ENCODE measurements at regions not wholly inside any gene's neighbourhood (a gene's known extent, or its start where the extent isn't known, plus 50 kb on each side); places are given as distances from the start of the nearest gene placed in this dataset.

GRCh38 chr2:150705357-150705756, 217.9 kb upstream of the RND3 start:
- no peak for DNase-seq (ENCODE audit: low spot score)
- Histone ChIP-seq H3K36me3 (ENCODE audit: control insufficient read depth in 4 of 4, insufficient read depth in 3 of 4, low read depth in 1 of 4, low read length in 3 of 4) (no peaks in the 10 kb centered on the region), H3K9ac (ENCODE audit: low read depth in 1 of 2, low read length in 2 of 2) (no peak overlapping the region), H3K4me1 (ENCODE audit: control insufficient read depth in 4 of 4, insufficient read depth in 4 of 4, low read length in 3 of 4) (peaks cover 0 to 2% (median 0%) of the 10 kb centered on the region in 4 donors), H3K27ac (ENCODE audit: low read depth in 1 of 2, low read length in 2 of 2) (no peak overlapping the region), H3K9me3 (ENCODE audit: control insufficient read depth in 4 of 4, low read length in 3 of 4) (no peaks in the 10 kb centered on the region), H3K27me3 (ENCODE audit: control insufficient read depth in 4 of 4, insufficient read depth in 4 of 4, low read length in 3 of 4) (no peaks in the 10 kb centered on the region), H3K4me3 (ENCODE audit: low read depth in 1 of 3, low read length in 3 of 3) (no peak overlapping the region)
- TF ChIP-seq GABPA (IDR thresholded peaks at IDR 0.05 in 1 of 2, conservative IDR thresholded peaks at IDR 0.05 in 1 of 2) = no peak
- no peak for TF ChIP-seq ZBTB33 (IDR thresholded peaks at IDR 0.05)
- no peak for TF ChIP-seq HNF4A (conservative IDR thresholded peaks at IDR 0.05)
- TF ChIP-seq RXRA (IDR thresholded peaks at IDR 0.05) = no peak
- TF ChIP-seq EGR1 (IDR thresholded peaks at IDR 0.05; ENCODE audit: low read depth in 2 of 2) = no peak
- no peak for TF ChIP-seq YY1 (IDR thresholded peaks at IDR 0.05)
- TF ChIP-seq REST (IDR thresholded peaks at IDR 0.05) = no peak
- TF ChIP-seq TAF1 (conservative IDR thresholded peaks at IDR 0.05) = no peak
- no peak for TF ChIP-seq RAD21 (IDR thresholded peaks at IDR 0.05)
- no peak for TF ChIP-seq CTCF (IDR thresholded peaks at IDR 0.05; ENCODE audit: low read depth, low read length, missing input control)
- no peak for TF ChIP-seq NR2F2 (IDR thresholded peaks at IDR 0.05)
- 90% methylated on average over 2 of the region's 2 CpGs for WGBS

GRCh38 chr2:150702791-150703190, 215.3 kb upstream of the RND3 start:
- no peaks in the 10 kb centered on the region for H3K9me3 ChIP-seq (ENCODE audit: control insufficient read depth in 4 of 4, low read length in 3 of 4)
- no peak overlapping the region for H3K27ac ChIP-seq (ENCODE audit: low read depth in 1 of 2, low read length in 2 of 2)
- TF ChIP-seq FOXA2 (IDR thresholded peaks at IDR 0.05) (no peak), EGR1 (IDR thresholded peaks at IDR 0.05; ENCODE audit: low read depth in 2 of 2) (no peak), ATF3 (IDR thresholded peaks at IDR 0.05) (no peak), CTCF (IDR thresholded peaks at IDR 0.05; ENCODE audit: low read depth, low read length, missing input control) (no peak), FOXA1 (IDR thresholded peaks at IDR 0.05) (no peak), REST (IDR thresholded peaks at IDR 0.05) (no peak), HNF4G (IDR thresholded peaks at IDR 0.05) (no peak), SP1 (IDR thresholded peaks at IDR 0.05) (no peak), ZBTB33 (IDR thresholded peaks at IDR 0.05) (no peak), NR2F2 (IDR thresholded peaks at IDR 0.05) (no peak), RXRA (IDR thresholded peaks at IDR 0.05) (no peak)
- no peak for DNase-seq (ENCODE audit: low spot score)
- H3K27me3 ChIP-seq (ENCODE audit: control insufficient read depth in 4 of 4, insufficient read depth in 4 of 4, low read length in 3 of 4) = no peaks in the 10 kb centered on the region
- H3K4me1 ChIP-seq (ENCODE audit: control insufficient read depth in 4 of 4, insufficient read depth in 4 of 4, low read length in 3 of 4) = peaks cover 0 to 2% (median 0%) of the 10 kb centered on the region in 4 donors
- no peaks in the 10 kb centered on the region for H3K36me3 ChIP-seq (ENCODE audit: control insufficient read depth in 4 of 4, insufficient read depth in 3 of 4, low read depth in 1 of 4, low read length in 3 of 4)
- whole genome bisulfite sequencing = 92% methylated on average over 2 of the region's 2 CpGs
- no peak overlapping the region for H3K4me3 ChIP-seq (ENCODE audit: low read depth in 1 of 3, low read length in 3 of 3)
- no peak overlapping the region for H3K9ac ChIP-seq (ENCODE audit: low read depth in 1 of 2, low read length in 2 of 2)

Data from liver (tissue), 8 donors.